GM12891 (cell line): ENCODE measurements at regions not wholly inside any gene's neighbourhood (a gene's known extent, or its start where the extent isn't known, plus 50 kb on each side); places are given as distances from the start of the nearest gene placed in this dataset.

Experiments
- PAX5 ChIP-seq: IDR thresholded peaks from 2 replicates; pipeline ENCODE4 v1.6.1; 2011; ENCODE audit warnings: low read length, moderate library complexity, mild to moderate bottlenecking; ENCODE audit not compliant: insufficient read depth, severe bottlenecking
- POLR2AphosphoS5 ChIP-seq: IDR thresholded peaks from 2 replicates; pipeline ENCODE4 v1.6.1; 2011; ENCODE audit warnings: low read depth, low read length, control low read depth
- SPI1 ChIP-seq: IDR thresholded peaks from 2 replicates; pipeline ENCODE4 v1.6.1; 2011; ENCODE audit warnings: low read depth, low read length, control low read depth

DNA sequence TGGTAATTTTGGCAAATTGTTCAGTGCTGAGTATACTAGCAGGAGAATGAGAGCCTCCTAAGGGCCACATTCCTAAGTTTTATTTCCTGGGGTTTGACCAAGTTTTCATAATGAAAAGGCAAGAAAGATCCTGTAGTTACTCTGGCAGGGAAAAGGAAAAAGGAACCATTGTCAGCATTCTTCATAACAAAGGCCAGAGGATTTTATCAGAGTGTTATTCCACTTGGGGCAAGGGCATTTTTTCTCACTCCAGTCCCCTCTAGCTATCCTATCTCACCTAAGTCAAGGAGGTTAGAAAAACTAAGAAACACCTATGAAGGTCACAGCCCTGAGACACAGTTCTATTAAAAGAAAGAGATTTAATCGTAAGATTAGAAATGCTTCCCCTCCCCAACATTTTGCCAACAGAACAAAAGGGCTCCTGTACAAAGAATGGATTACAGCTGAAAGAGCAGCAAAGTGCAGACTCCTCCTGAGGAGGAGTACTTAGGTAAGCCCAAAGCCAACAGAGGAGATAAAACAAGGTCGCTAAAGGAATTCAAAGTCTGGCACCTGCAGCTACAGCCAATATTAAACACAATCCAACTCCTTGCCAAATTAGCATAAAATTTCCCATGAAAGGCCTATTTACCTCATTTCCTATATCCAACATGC lies 162.4 kb downstream of the GALC start:
- TF ChIP-seq SPI1 (no peak), POLR2AphosphoS5 (no peak), PAX5 (no peak)
